H9 (cell line): ENCODE measurements at regions not wholly inside any gene's neighbourhood (a gene's known extent, or its start where the extent isn't known, plus 50 kb on each side); places are given as distances from the start of the nearest gene placed in this dataset.

Source experiments
- DNase-seq: peaks from one replicate; pipeline ENCODE4 v3.0.0-alpha.2; 2017
- H2AFZ ChIP-seq: one replicate; pipeline ENCODE4 v1.6.1; 2013; ENCODE audit warnings: mild to moderate bottlenecking, low read length, control low read depth, moderate library complexity
- H2AK5ac ChIP-seq: 2 replicates; pipeline ENCODE4 v1.6.1; 2013; ENCODE audit warnings: low read length, control low read depth, mixed read lengths; ENCODE audit not compliant: insufficient read length
- H2BK120ac ChIP-seq: one replicate; pipeline ENCODE4 v1.6.1; 2013; ENCODE audit warnings: low read depth, mild to moderate bottlenecking, low read length, control low read depth, inconsistent platforms; ENCODE audit not compliant: poor library complexity, severe bottlenecking
- H2BK12ac ChIP-seq: 2 replicates; pipeline ENCODE4 v1.6.1; 2013; ENCODE audit warnings: low read length, control low read depth, mixed read lengths, low read depth; ENCODE audit not compliant: insufficient read length
- H2BK15ac ChIP-seq: 2 replicates; pipeline ENCODE4 v1.6.1; 2013; ENCODE audit warnings: low read depth, low read length, control low read depth
- H2BK20ac ChIP-seq: one replicate; pipeline ENCODE4 v1.6.1; 2013; ENCODE audit warnings: low read depth, mild to moderate bottlenecking, low read length, control low read depth, inconsistent platforms; ENCODE audit not compliant: poor library complexity, severe bottlenecking
- H2BK5ac ChIP-seq: 2 replicates; pipeline ENCODE4 v1.6.1; 2013; ENCODE audit warnings: low read length, control low read depth, mixed read lengths; ENCODE audit not compliant: insufficient read length
- H3K14ac ChIP-seq: 2 replicates; pipeline ENCODE4 v1.6.1; 2013; ENCODE audit warnings: low read length, control low read depth; ENCODE audit not compliant: insufficient read depth
- H3K18ac ChIP-seq: 2 replicates; pipeline ENCODE4 v1.6.1; 2013; ENCODE audit warnings: low read depth, mild to moderate bottlenecking, mixed read lengths, low read length, control low read depth; ENCODE audit not compliant: insufficient read length
- H3K23ac ChIP-seq: 2 replicates; pipeline ENCODE4 v1.6.1; 2013; ENCODE audit warnings: low read length, control low read depth, mixed read lengths, low read depth; ENCODE audit not compliant: insufficient read length
- H3K23me2 ChIP-seq: 2 replicates; pipeline ENCODE4 v1.6.1; 2013; ENCODE audit warnings: low read depth, mild to moderate bottlenecking, mixed read lengths, low read length, control low read depth; ENCODE audit not compliant: insufficient read length, poor library complexity, severe bottlenecking
- H3K27ac ChIP-seq: 2 replicates; pipeline ENCODE4 v1.5.1; 2013; ENCODE audit warnings: low read length, control low read depth, mixed read lengths, low read depth; ENCODE audit not compliant: insufficient read length
- H3K27me3 ChIP-seq: 2 replicates; pipeline ENCODE4 v1.6.1; 2013; ENCODE audit warnings: low read length, control low read depth, inconsistent platforms; ENCODE audit not compliant: insufficient read depth
- H3K4ac ChIP-seq: 2 replicates; pipeline ENCODE4 v1.6.1; 2013; ENCODE audit warnings: low read depth, mild to moderate bottlenecking, control low read depth, inconsistent platforms, low read length, moderate library complexity
- H3K4me1 ChIP-seq: 2 replicates; pipeline ENCODE4 v1.6.1; 2013; ENCODE audit warnings: low read length, control low read depth, inconsistent platforms; ENCODE audit not compliant: insufficient read depth
- H3K4me2 ChIP-seq: 2 replicates; pipeline ENCODE4 v1.6.1; 2013; ENCODE audit warnings: low read length, control low read depth, mixed read lengths; ENCODE audit not compliant: insufficient read length, insufficient read depth
- H3K56ac ChIP-seq: 2 replicates; pipeline ENCODE4 v1.6.1; 2013; ENCODE audit warnings: low read depth, mild to moderate bottlenecking, mixed read lengths, low read length, control low read depth; ENCODE audit not compliant: insufficient read length
- H3K79me1 ChIP-seq: 2 replicates; pipeline ENCODE4 v1.6.1; 2013; ENCODE audit warnings: low read depth, mild to moderate bottlenecking, moderate library complexity, low read length, control low read depth, inconsistent platforms; ENCODE audit not compliant: insufficient read depth, poor library complexity, severe bottlenecking
- H3K79me2 ChIP-seq: 2 replicates; pipeline ENCODE4 v1.6.1; 2013; ENCODE audit warnings: low read length, control low read depth, inconsistent platforms; ENCODE audit not compliant: insufficient read depth
- H3K9ac ChIP-seq: 2 replicates; pipeline ENCODE4 v1.6.1; 2013; ENCODE audit warnings: low read length, control low read depth, mixed read lengths; ENCODE audit not compliant: insufficient read length; ENCODE audit errors: extremely low read depth
- H3K9me3 ChIP-seq: one replicate; pipeline ENCODE4 v1.6.1; 2013; ENCODE audit warnings: low read depth, low read length, inconsistent platforms; ENCODE audit not compliant: control insufficient read depth
- H3T11ph ChIP-seq: one replicate; pipeline ENCODE4 v1.6.1; 2013; ENCODE audit warnings: mild to moderate bottlenecking, low read length, control low read depth, inconsistent platforms
- H4K20me1 ChIP-seq: one replicate; pipeline ENCODE4 v1.6.1; 2013; ENCODE audit not compliant: control insufficient read depth, insufficient read length, insufficient read depth
- H4K5ac ChIP-seq: 2 replicates; pipeline ENCODE4 v1.6.1; 2013; ENCODE audit warnings: low read depth, mild to moderate bottlenecking, mixed read lengths, low read length, control low read depth; ENCODE audit not compliant: insufficient read length
- H4K8ac ChIP-seq: replicated peaks from 2 replicates; pipeline ENCODE4 v1.6.1; 2013; ENCODE audit warnings: low read length, control low read depth, mixed read lengths, low read depth; ENCODE audit not compliant: insufficient read length
- H4K91ac ChIP-seq: 2 replicates; pipeline ENCODE4 v1.6.1; 2013; ENCODE audit warnings: low read depth, mild to moderate bottlenecking, moderate library complexity, mixed read lengths, low read length, control low read depth; ENCODE audit not compliant: insufficient read length
- H3K27ac Mint-ChIP-seq, 3 experiments: 2 replicates in 2 of 3; 3 replicates in 1 of 3; pipeline ENCODE4 v1.8.0; 2020 to 2021; ENCODE audit warnings: mixed read lengths in 3 of 3, mild to moderate bottlenecking in 1 of 3, moderate library complexity in 1 of 3
- H3K27me3 Mint-ChIP-seq: 2 replicates; pipeline ENCODE4 v1.8.0; 2021; ENCODE audit warnings: low read depth, mild to moderate bottlenecking, moderate library complexity, mixed read lengths
- H3K36me3 Mint-ChIP-seq, 3 experiments: 2 replicates in 2 of 3; 3 replicates in 1 of 3; pipeline ENCODE4 v1.8.0; 2020 to 2021; ENCODE audit warnings: low read depth in 3 of 3, mixed read lengths in 3 of 3; ENCODE audit not compliant: insufficient read depth in 1 of 3
- H3K4me1 Mint-ChIP-seq, 2 experiments: 2 replicates each; pipeline ENCODE4 v1.8.0; 2020; ENCODE audit warnings: mixed read lengths in 2 of 2
- H3K4me3 Mint-ChIP-seq, 2 experiments: 2 replicates in 1 of 2; 3 replicates in 1 of 2; pipeline ENCODE4 v1.8.0; 2020 to 2021; ENCODE audit warnings: mild to moderate bottlenecking in 2 of 2, mixed read lengths in 2 of 2, moderate library complexity in 1 of 2
- H3K9me3 Mint-ChIP-seq, 2 experiments: 2 replicates in 1 of 2; 3 replicates in 1 of 2; pipeline ENCODE4 v1.8.0; 2020; ENCODE audit warnings: mild to moderate bottlenecking in 2 of 2, mixed read lengths in 2 of 2, moderate library complexity in 1 of 2
- CTCF ChIP-seq: fragments of 200-600 bp; sonication (generic); conservative IDR thresholded peaks from 3 replicates; pipeline ENCODE4 v1.8.0; 2021; ENCODE audit warnings: antibody characterized with exemption, mild to moderate bottlenecking
- WGBS: extraction: QIAGEN DNeasy Blood & Tissue Kit; methylation state at CpG from one replicate; pipeline ENCODE4 v1.1.7; 2013; ENCODE audit warnings: missing lambda C conversion rate, low lambda C conversion rate, mixed read lengths; ENCODE audit not compliant: insufficient read length; ENCODE audit errors: extremely low coverage; 5-methylcytosine and 5-hydroxymethylcytosine counted together

DNA sequence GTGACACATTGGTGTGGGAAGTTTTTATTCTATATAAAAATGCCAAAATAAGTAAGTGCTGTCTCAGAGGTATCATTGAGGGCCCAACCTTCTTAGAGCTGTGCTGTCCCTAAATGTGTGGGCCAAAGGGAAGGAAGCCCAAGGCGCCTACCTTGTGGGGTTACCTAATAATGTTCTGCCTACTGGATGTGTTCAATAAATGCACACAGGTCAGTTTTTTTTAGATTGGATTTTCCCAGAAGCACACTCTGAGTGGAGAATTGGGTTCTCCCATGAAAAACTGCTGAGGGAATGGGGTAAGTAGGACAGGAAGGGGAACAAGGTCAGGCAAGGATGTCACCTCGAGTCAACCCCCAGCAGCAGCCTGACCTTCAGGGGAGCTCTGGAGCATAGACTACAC is 168.7 kb upstream of the FRMD4B start:
- no peak overlapping the region for H2BK5ac ChIP-seq
- no peak overlapping the region for H3K18ac ChIP-seq
- H3K4me3 Mint-ChIP-seq: no peak overlapping the region
- H2BK12ac ChIP-seq: no peak overlapping the region
- no peak overlapping the region for H2BK15ac ChIP-seq
- TF ChIP-seq CTCF: no peak
- no peaks in the 10 kb centered on the region for H3K9me3 ChIP-seq
- H3K4me1 Mint-ChIP-seq: no peaks in the 10 kb centered on the region
- H3T11ph ChIP-seq: no peak overlapping the region
- no peaks in the 10 kb centered on the region for H4K20me1 ChIP-seq
- no peak overlapping the region for H3K4ac ChIP-seq
- H3K79me1 ChIP-seq: no peaks in the 10 kb centered on the region
- H3K56ac ChIP-seq: no peak overlapping the region
- H3K27me3 ChIP-seq: no peaks in the 10 kb centered on the region
- no peak for DNase-seq
- no peak overlapping the region for H2BK120ac ChIP-seq
- no peak overlapping the region for H3K27ac Mint-ChIP-seq
- no peaks in the 10 kb centered on the region for H3K9me3 Mint-ChIP-seq
- no peak overlapping the region for H2BK20ac ChIP-seq
- no peaks in the 10 kb centered on the region for H3K79me2 ChIP-seq
- no peaks in the 10 kb centered on the region for H3K36me3 Mint-ChIP-seq
- no peak overlapping the region for H3K9ac ChIP-seq
- H4K91ac ChIP-seq: no peak overlapping the region
- peaks cover 3% of the 10 kb centered on the region; the same call in 1 of the 2 replicates for H3K27me3 Mint-ChIP-seq
- H3K14ac ChIP-seq: no peak overlapping the region
- no CpG with 5 or more reads among the region's 2 CpGs for WGBS
- H3K4me2 ChIP-seq: no peak overlapping the region
- no peaks in the 10 kb centered on the region for H3K4me1 ChIP-seq
- no peaks in the 10 kb centered on the region for H3K23me2 ChIP-seq
- no peak overlapping the region for H4K5ac ChIP-seq
- no peak overlapping the region for H3K27ac ChIP-seq
- H2AK5ac ChIP-seq: no peak overlapping the region
- no peak overlapping the region for H3K23ac ChIP-seq
- no peak overlapping the region for H4K8ac ChIP-seq
- H2AFZ ChIP-seq: no peak overlapping the region
